Hepatocyte (in vitro differentiated cells): ENCODE measurements at regions not wholly inside any gene's neighbourhood (a gene's known extent, or its start where the extent isn't known, plus 50 kb on each side); places are given as distances from the start of the nearest gene placed in this dataset.

Experiments
- CTCF ChIP-seq: fragments of 200-600 bp; sonication (generic); IDR thresholded peaks from 2 replicates; pipeline ENCODE4 v1.5.1; 2016; ENCODE audit warnings: antibody characterized with exemption, mild to moderate bottlenecking; ENCODE audit not compliant: poor library complexity
- EZH2phosphoT487 ChIP-seq: fragments of 200-600 bp; sonication (generic); IDR thresholded peaks from one replicate; pipeline ENCODE4 v1.6.1; 2018; ENCODE audit warnings: antibody characterized with exemption, mild to moderate bottlenecking, low read depth, moderate library complexity; ENCODE audit not compliant: unreplicated experiment, severe bottlenecking

- TF ChIP-seq CTCF (no peak), EZH2phosphoT487 (peak; percentile 69)
Observed at GRCh38 chr11:44453871-44454270, 111.6 kb upstream of the CD82 start.
